Amygdala (tissue), 56 donors: ENCODE measurements at regions not wholly inside any gene's neighbourhood (a gene's known extent, or its start where the extent isn't known, plus 50 kb on each side); places are given as distances from the start of the nearest gene placed in this dataset.

Source experiments
- DNase-seq, 56 donors: peaks; one replicate each; lab custom pipeline; 2025; lab: John Stamatoyannopoulos, UW

DNA sequence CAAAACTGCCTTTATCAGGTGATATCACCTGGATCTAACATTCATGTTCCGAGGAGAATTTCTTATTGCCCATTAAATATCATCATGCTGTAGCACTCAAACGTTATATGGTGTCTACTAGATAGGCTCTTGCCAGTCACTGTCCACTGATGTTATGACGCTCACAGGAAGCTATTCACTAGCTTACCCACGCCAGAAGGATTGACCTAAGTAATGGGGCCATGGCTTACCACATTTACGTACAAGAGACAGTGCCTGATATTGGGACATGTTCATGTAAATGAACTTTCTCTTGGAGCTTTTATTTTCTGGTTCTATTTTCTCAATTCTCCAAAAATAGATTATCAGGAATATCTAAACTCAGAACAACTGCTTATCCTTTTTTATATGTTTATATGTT, 91.7 kb upstream of the NAALADL2 start:
- no peak for DNase-seq

GRCh38 chr3:174767853-174768382, 91.2 kb upstream of the NAALADL2 start:
- DNase-seq, result no peak

DNA sequence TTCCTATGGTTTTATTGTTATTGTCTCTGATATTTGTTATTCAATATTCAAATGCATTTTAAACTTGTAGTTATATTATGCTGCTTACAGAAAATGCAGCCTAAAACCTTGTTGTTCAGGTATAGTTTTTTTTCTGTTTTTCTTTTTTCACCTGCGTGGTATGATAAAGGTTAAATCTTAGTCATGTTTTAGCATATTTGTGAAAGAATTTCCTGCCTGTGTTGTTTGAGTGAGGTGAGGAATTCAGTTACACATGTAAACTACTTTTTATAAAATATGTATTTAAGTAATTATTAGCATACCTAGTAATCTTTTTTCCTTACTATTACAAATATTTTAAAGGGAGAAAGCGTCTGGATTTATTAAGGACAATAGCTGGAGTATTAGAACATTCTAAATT, 90.0 kb upstream of the NAALADL2 start:
- no peak for DNase-seq

GRCh38 chr3:174775603-174776002, 83.5 kb upstream of the NAALADL2 start:
- DNase-seq, result no peak

- no peak for DNase-seq
Measured at GRCh38 chr3:174776123-174776522, 83.0 kb upstream of the NAALADL2 start.

DNA sequence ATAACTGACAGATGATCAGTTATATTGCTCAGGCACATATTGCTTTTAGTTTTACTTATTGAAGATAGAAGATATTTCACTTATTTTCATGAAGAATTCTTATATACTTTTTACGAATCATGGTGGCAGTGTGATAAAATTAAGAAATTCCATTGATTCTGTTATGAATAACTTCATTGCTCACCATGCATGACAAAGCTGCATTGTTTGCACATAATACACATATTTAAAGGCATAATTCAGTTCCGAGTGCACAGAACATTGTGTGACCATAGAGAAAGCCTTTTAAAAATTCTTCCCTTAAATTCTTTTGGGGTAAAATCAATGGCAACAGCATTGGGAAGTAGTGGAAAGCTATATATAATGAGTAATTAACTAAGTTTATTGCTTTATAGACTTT, 82.5 kb upstream of the NAALADL2 start:
- no peak for DNase-seq

- no peak for DNase-seq
Measured at GRCh38 chr3:174777813-174778212, 81.3 kb upstream of the NAALADL2 start.

- no peak for DNase-seq
Measured at GRCh38 chr3:174783502-174783901, 75.6 kb upstream of the NAALADL2 start.

DNA sequence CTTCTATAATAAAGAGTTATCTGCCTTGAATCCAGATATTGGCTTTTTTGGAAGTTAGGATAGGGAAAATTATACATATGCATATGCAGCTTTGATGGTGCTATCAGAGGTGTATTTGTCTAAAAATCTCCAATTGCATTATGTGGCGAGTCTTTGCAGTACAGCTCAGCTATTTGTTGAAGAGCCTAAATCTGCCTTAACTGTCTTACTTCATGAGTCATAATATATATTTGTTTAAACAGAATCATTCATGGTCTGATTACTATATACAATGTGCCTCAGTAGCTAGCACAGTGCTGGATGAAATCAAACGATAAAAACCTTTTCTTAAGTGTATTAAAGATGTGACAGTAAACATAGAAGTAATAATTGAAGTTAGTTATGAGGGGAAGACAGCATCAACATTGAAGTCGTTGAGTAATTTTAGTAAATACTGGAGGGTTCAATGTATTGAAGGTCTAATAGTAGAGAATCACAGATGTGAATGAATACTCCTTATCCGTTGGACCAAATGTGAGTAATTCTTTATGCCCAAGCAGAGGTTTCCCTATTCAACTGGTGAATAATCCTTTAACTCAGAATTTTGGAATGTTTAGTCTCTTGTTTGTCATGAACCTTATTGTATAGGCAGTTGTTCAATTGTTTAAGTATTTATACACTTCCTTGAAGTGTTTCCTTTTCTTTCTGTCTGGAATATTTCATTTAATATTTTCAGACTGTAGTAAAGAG, 74.8 kb upstream of the NAALADL2 start:
- no peak for DNase-seq

DNA sequence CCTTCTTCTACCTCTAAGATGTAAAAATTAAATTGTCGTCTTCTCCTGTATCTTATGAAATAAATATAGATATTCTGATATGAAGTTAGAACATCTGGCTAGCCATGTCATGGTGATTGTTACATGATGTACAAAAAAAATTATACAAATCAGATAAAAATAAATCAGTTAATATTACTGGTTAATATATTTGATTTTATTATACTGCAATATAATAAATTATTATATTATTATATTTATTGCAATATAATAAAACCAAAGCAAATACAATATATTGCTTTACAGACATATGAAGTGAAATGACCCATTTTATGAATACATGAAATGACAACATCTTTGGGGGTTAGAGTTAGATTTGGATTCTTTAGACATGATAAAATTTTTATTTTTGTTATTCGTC, 72.3 kb upstream of the NAALADL2 start:
- no peak for DNase-seq

- no peak for DNase-seq
Measured at GRCh38 chr3:174791161-174791560, 68.0 kb upstream of the NAALADL2 start.

GRCh38 chr3:174792864-174793263, 66.3 kb upstream of the NAALADL2 start:
- DNase-seq, result no peak
